B cell (primary cell): ENCODE measurements at regions not wholly inside any gene's neighbourhood (a gene's known extent, or its start where the extent isn't known, plus 50 kb on each side); places are given as distances from the start of the nearest gene placed in this dataset.

ENCODE experiments used
- ATAC-seq: fragments of 200-7000 bp; cut with Tn5 transposase; one replicate; pipeline ENCODE4 v1.10.0; 2021; ENCODE audit warnings: low read depth, mild to moderate bottlenecking, moderate number of reproducible peaks, moderate library complexity
- CTCF ChIA-PET: fragments of 350-600 bp; sonication (Branson Sonifier 250); formaldehyde crosslinking; loops from one replicate; lab custom pipeline; 2021; ENCODE audit warnings: antibody characterized with exemption, inconsistent platforms; lab: Charles Lee
- POLR2A ChIA-PET: fragments of 350-600 bp; sonication (Branson Sonifier 250); formaldehyde crosslinking; loops from one replicate; lab custom pipeline; 2021; ENCODE audit warnings: antibody characterized with exemption; lab: Charles Lee
- DNase-seq: peaks from one replicate; pipeline ENCODE4 v3.0.0; 2013
- H2AFZ ChIP-seq: 2 replicates; pipeline ENCODE4 v1.6.1; 2012; ENCODE audit warnings: mild to moderate bottlenecking, low read depth, low read length; ENCODE audit not compliant: insufficient read depth, poor library complexity, severe bottlenecking
- H3K27ac ChIP-seq, 2 donors: 1 replicate in 1 of 2; 2 replicates in 1 of 2; pipeline ENCODE4 v1.5.1; 2012 to 2013; ENCODE audit warnings: low read length in 2 of 2, mild to moderate bottlenecking in 2 of 2, moderate library complexity in 1 of 2
- H3K27me3 ChIP-seq, 4 experiments: fragments of 200-600 bp in 1 of 4; sonication (generic) in 1 of 4; replicated peaks in 1 of 4; 1 replicate in 2 of 4; 2 replicates in 2 of 4; pipeline versions ENCODE4 v1.6.1 to v1.7.0; 2013 to 2016; ENCODE audit warnings: low read length in 3 of 4, mild to moderate bottlenecking in 2 of 4, mixed read lengths in 1 of 4, moderate library complexity in 1 of 4; ENCODE audit not compliant: insufficient read depth in 4 of 4, control insufficient read depth in 3 of 4; ENCODE audit errors: control extremely low read depth in 1 of 4
- H3K36me3 ChIP-seq, 2 experiments: replicated peaks in 1 of 2; 1 replicate in 1 of 2; 2 replicates in 1 of 2; pipeline versions ENCODE4 v1.6.1 to v1.7.1; 2013; ENCODE audit warnings: low read length in 1 of 2; ENCODE audit not compliant: insufficient read depth in 2 of 2, control insufficient read depth in 1 of 2; ENCODE audit errors: control extremely low read depth in 1 of 2, extremely low read depth in 1 of 2
- H3K4me1 ChIP-seq, 2 donors: fragments of 200-600 bp in 1 of 2; sonication (generic) in 1 of 2; 1 replicate in 1 of 2; 2 replicates in 1 of 2; pipeline versions ENCODE4 v1.5.1 to v1.6.1; 2013 to 2017; ENCODE audit warnings: low read length in 2 of 2; ENCODE audit not compliant: control insufficient read depth in 2 of 2, insufficient read depth in 2 of 2
- H3K4me2 ChIP-seq: replicated peaks from 2 replicates; pipeline ENCODE3; 2012; ENCODE audit warnings: mild to moderate bottlenecking, low read depth, low read length; ENCODE audit not compliant: poor library complexity, severe bottlenecking
- H3K4me3 ChIP-seq, 5 experiments: fragments of 200-600 bp in 1 of 5; sonication (generic) in 1 of 5; 1 replicate in 3 of 5; 2 replicates in 2 of 5; pipeline versions ENCODE4 v1.5.1 to v1.7.0; 2011 to 2016; ENCODE audit warnings: low read length in 4 of 5, mild to moderate bottlenecking in 4 of 5, low read depth in 2 of 5, control low read depth in 1 of 5, moderate library complexity in 1 of 5; ENCODE audit not compliant: insufficient read depth in 1 of 5; ENCODE audit errors: control extremely low read depth in 1 of 5, extremely low read depth in 1 of 5
- H3K79me2 ChIP-seq: fragments of 200-600 bp; sonication (generic); one replicate; pipeline ENCODE4 v1.6.0; 2016; ENCODE audit warnings: low read length; ENCODE audit not compliant: control insufficient read depth, insufficient read depth
- H3K9ac ChIP-seq: fragments of 200-600 bp; sonication (generic); 2 replicates; pipeline ENCODE4 v1.6.1; 2017; ENCODE audit warnings: mild to moderate bottlenecking, low read length, moderate library complexity
- H3K9me3 ChIP-seq, 3 donors: one replicate each; pipeline versions ENCODE4 v1.6.1 to v1.7.1; 2013; ENCODE audit warnings: low read length in 2 of 3; ENCODE audit not compliant: control insufficient read depth in 2 of 3, insufficient read depth in 1 of 3; ENCODE audit errors: control extremely low read depth in 1 of 3
- H4K20me1 ChIP-seq: 2 replicates; pipeline ENCODE4 v1.6.0; 2012; ENCODE audit warnings: mild to moderate bottlenecking, low read length; ENCODE audit not compliant: insufficient read depth, control insufficient read depth, poor library complexity, severe bottlenecking
- H3K27ac Mint-ChIP-seq: one replicate; pipeline ENCODE4 v1.8.0; 2021; ENCODE audit warnings: mixed read lengths
- H3K27me3 Mint-ChIP-seq: one replicate; pipeline ENCODE4 v1.8.0; 2021; ENCODE audit warnings: mixed read lengths
- H3K4me1 Mint-ChIP-seq: one replicate; pipeline ENCODE4 v1.8.0; 2021; ENCODE audit warnings: mixed read lengths
- H3K4me3 Mint-ChIP-seq: one replicate; pipeline ENCODE4 v1.8.0; 2021; ENCODE audit warnings: mixed read lengths
- H3K9me3 Mint-ChIP-seq: one replicate; pipeline ENCODE4 v1.8.0; 2022; ENCODE audit warnings: mixed read lengths; ENCODE audit not compliant: insufficient read depth
- CTCF ChIP-seq: fragments of 200-600 bp; IDR thresholded peaks from one replicate; pipeline ENCODE4 v1.8.0; 2022; ENCODE audit warnings: antibody characterized with exemption, mild to moderate bottlenecking
- EZH2 ChIP-seq: IDR thresholded peaks from 2 replicates; pipeline ENCODE4 v1.6.1; 2012; ENCODE audit warnings: borderline replicate concordance, low read depth, mild to moderate bottlenecking, moderate library complexity, low read length; ENCODE audit not compliant: insufficient read depth, poor library complexity, severe bottlenecking
- WGBS: methylation state at CpG from one replicate; pipeline ENCODE4 v1.1.5; 2013; ENCODE audit warnings: missing lambda C conversion rate; ENCODE audit not compliant: insufficient coverage; 5-methylcytosine and 5-hydroxymethylcytosine counted together
- intact Hi-C: fragments of 100-400 bp; cut with micrococcal nuclease; formaldehyde crosslinking; loops from one replicate; pipeline ENCODE4 v1.10.0; 2022

- Mint-ChIP-seq H3K4me1 (no peaks in the 10 kb centered on the region), H3K27ac (no peak overlapping the region), H3K9me3 (peaks cover 10% of the 10 kb centered on the region), H3K4me3 (no peak overlapping the region), H3K27me3 (no peaks in the 10 kb centered on the region)
- Histone ChIP-seq H3K27ac (no peak overlapping the region), H4K20me1 (no peaks in the 10 kb centered on the region), H3K9ac (no peak overlapping the region), H3K36me3 (no peaks in the 10 kb centered on the region), H3K4me3 (no peak overlapping the region), H3K27me3 (no peaks in the 10 kb centered on the region), H3K4me2 (no peak overlapping the region), H3K9me3 (peaks cover 0 to 8% (median 5%) of the 10 kb centered on the region in 3 donors), H2AFZ (no peak overlapping the region), H3K4me1 (no peaks in the 10 kb centered on the region), H3K79me2 (no peaks in the 10 kb centered on the region)
- TF ChIP-seq CTCF (no peak), EZH2 (no peak)
- WGBS: 96% methylated on average over 3 of the region's 3 CpGs
- intact Hi-C loops: no loop called here
- no peak for DNase-seq
- ATAC-seq: no peak
- ChIA-PET POLR2A (no interaction called here), CTCF (no interaction called here)
Measured at GRCh38 chr1:95742591-95743089, 508.6 kb downstream of the RWDD3 start.

DNA sequence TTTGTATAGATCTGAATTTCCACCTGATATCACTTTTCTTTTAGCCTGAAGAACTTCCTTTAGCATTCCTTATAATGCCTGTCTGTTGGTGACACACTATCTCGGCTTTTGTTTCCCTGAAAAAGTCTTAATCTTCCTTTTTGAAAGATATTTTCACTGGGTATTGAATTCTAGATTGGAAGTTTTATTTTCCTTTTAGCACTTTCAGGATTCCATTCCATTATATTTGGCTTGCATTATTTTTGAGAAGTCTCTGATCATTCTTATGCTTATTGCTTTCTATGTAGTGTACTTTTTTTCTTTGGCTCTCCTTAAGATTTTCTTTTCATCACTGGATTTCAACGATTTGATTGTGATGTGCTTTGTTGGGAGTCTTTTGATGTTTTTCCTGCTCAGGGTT, 510.7 kb downstream of the RWDD3 start:
- Mint-ChIP-seq H3K4me3 (no peak overlapping the region), H3K27ac (no peak overlapping the region), H3K4me1 (no peaks in the 10 kb centered on the region), H3K9me3 (peaks cover 2% of the 10 kb centered on the region), H3K27me3 (no peaks in the 10 kb centered on the region)
- DNase-seq (no peak), ATAC-seq (no peak)
- no peaks in the 10 kb centered on the region for H3K79me2 ChIP-seq
- no peak overlapping the region for H3K27ac ChIP-seq
- no peak for TF ChIP-seq EZH2
- no peak for TF ChIP-seq CTCF
- ChIA-PET CTCF (no interaction called here), POLR2A (no interaction called here)
- H3K36me3 ChIP-seq: no peaks in the 10 kb centered on the region
- H3K9me3 ChIP-seq: peaks cover 0 to 8% (median 5%) of the 10 kb centered on the region in 3 donors
- H3K27me3 ChIP-seq: no peaks in the 10 kb centered on the region
- H4K20me1 ChIP-seq: no peaks in the 10 kb centered on the region
- no peaks in the 10 kb centered on the region for H3K4me1 ChIP-seq
- H2AFZ ChIP-seq: no peak overlapping the region
- no peak overlapping the region for H3K4me3 ChIP-seq
- intact Hi-C loops: no loop called here
- no peak overlapping the region for H3K4me2 ChIP-seq
- no peak overlapping the region for H3K9ac ChIP-seq
- no CpG with 5 or more reads among the region's 2 CpGs for WGBS
